ENCODE measurements at regions not wholly inside any gene's neighbourhood (a gene's known extent, or its start where the extent isn't known, plus 50 kb on each side); places are given as distances from the start of the nearest gene placed in this dataset.

GRCh38 chr5:8226148-8226547 is 357.2 kb downstream of the MTRR start:
- TF ChIP-seq CTCF (IDR thresholded peaks at IDR 0.05; ENCODE audit: poor library complexity, severe bottlenecking) (no peak), EZH2 (IDR thresholded peaks at IDR 0.05; ENCODE audit: borderline replicate concordance, insufficient read depth, low read length, poor library complexity, severe bottlenecking) (no peak), RAD21 (conservative IDR thresholded peaks at IDR 0.05) (no peak), POLR2AphosphoS5 (IDR thresholded peaks at IDR 0.05) (no peak), MXI1 (conservative IDR thresholded peaks at IDR 0.05; ENCODE audit: poor library complexity, severe bottlenecking) (no peak), REST (IDR thresholded peaks at IDR 0.05; ENCODE audit: borderline replicate concordance) (no peak), EP300 (conservative IDR thresholded peaks at IDR 0.05; ENCODE audit: poor library complexity, severe bottlenecking) (no peak), SMC3 (conservative IDR thresholded peaks at IDR 0.05; ENCODE audit: poor library complexity) (no peak), TAF1 (IDR thresholded peaks at IDR 0.05; ENCODE audit: low read depth) (no peak)

Data from neural cell (in vitro differentiated cells).